Body of pancreas (tissue), 4 donors: ENCODE measurements at regions not wholly inside any gene's neighbourhood (a gene's known extent, or its start where the extent isn't known, plus 50 kb on each side); places are given as distances from the start of the nearest gene placed in this dataset.
A peak's percentile ranks its signal among the peaks of the same experiment; 100 is the strongest.

Experiments used
- ATAC-seq: fragments of 150-250 bp; one replicate; pipeline ENCODE4 v1.9.1; 2016
- DNase-seq, 4 donors: peaks; one replicate each; pipeline ENCODE4 v3.0.0-alpha.2; 2019
- H3K27ac ChIP-seq, 4 donors: fragments of 200-600 bp; sonication (generic); 1 replicate in 3 of 4; 2 replicates in 1 of 4; pipeline versions ENCODE4 v1.5.1 to v1.6.1; 2016 to 2019; ENCODE audit warnings: mild to moderate bottlenecking in 1 of 4, mixed read lengths in 1 of 4, moderate library complexity in 1 of 4
- H3K27me3 ChIP-seq, 2 donors: fragments of 200-600 bp; sonication (generic); one replicate each; pipeline ENCODE4 v1.6.0; 2016; ENCODE audit warnings: mild to moderate bottlenecking in 1 of 2
- H3K36me3 ChIP-seq, 2 donors: fragments of 200-600 bp; sonication (generic); replicated peaks in 1 of 2; 2 replicates each; pipeline ENCODE4 v1.5.1; 2016; ENCODE audit warnings: low read depth in 2 of 2; ENCODE audit not compliant: insufficient read depth in 1 of 2
- H3K4me1 ChIP-seq: fragments of 200-600 bp; sonication (generic); one replicate; pipeline ENCODE4 v1.6.0; 2016
- H3K4me3 ChIP-seq, 2 donors: fragments of 200-600 bp; sonication (generic); 1 replicate in 1 of 2; 2 replicates in 1 of 2; pipeline ENCODE4 v1.5.1; 2016 to 2019
- H3K9me3 ChIP-seq, 3 donors: fragments of 200-600 bp; sonication (generic); 1 replicate in 2 of 3; 2 replicates in 1 of 3; pipeline ENCODE4 v1.5.1; 2016
- POLR2A ChIP-seq, 3 donors: fragments of 450-650 bp; IDR thresholded peaks; one replicate each; pipeline ENCODE4 v1.6.1; 2016; ENCODE audit warnings: antibody characterized with exemption in 3 of 3, mild to moderate bottlenecking in 2 of 3
- WGBS, 2 donors: methylation state at CpG; one replicate each; pipeline ENCODE4 v1.1.5; 2017; 5-methylcytosine and 5-hydroxymethylcytosine counted together
- intact Hi-C: fragments of 100-400 bp; cut with DNase I; formaldehyde crosslinking; loops from one replicate; pipeline ENCODE4 v1.15.1; 2023
- TF ChIP-seq, protein P1 (sequence below), 7 experiments: fragments of 450-650 bp in 4 of 7; fragments of 200-600 bp in 3 of 7; sonication (generic) in 3 of 7; IDR thresholded peaks; one replicate each; pipeline ENCODE4 v1.5.1; 2016 to 2019; ENCODE audit warnings: antibody characterized with exemption in 7 of 7

DNA sequence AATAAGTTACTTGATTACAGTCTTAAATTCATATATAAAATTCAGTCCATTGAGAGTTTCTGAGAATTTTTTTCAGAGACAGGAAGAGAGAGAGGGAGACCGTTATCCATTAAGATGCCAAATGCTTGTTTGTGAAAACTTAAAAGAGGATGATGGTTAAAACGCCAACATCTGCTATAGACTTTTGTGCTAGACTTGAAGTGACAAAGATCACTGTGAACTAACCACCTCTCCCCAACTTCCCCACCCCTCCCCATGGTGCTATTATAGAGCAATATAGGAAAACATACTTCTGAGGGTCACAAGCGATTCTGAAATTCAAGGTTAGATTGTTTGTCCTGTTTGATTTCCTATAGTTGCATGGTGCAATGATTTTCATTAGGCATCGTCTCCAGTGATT, 440.8 kb downstream of the RMST start:
- TF ChIP-seq, protein P1, sequence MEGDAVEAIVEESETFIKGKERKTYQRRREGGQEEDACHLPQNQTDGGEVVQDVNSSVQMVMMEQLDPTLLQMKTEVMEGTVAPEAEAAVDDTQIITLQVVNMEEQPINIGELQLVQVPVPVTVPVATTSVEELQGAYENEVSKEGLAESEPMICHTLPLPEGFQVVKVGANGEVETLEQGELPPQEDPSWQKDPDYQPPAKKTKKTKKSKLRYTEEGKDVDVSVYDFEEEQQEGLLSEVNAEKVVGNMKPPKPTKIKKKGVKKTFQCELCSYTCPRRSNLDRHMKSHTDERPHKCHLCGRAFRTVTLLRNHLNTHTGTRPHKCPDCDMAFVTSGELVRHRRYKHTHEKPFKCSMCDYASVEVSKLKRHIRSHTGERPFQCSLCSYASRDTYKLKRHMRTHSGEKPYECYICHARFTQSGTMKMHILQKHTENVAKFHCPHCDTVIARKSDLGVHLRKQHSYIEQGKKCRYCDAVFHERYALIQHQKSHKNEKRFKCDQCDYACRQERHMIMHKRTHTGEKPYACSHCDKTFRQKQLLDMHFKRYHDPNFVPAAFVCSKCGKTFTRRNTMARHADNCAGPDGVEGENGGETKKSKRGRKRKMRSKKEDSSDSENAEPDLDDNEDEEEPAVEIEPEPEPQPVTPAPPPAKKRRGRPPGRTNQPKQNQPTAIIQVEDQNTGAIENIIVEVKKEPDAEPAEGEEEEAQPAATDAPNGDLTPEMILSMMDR (IDR thresholded peaks at IDR 0.05) = no peak
- TF ChIP-seq POLR2A (IDR thresholded peaks at IDR 0.05) = no peak
- H3K27me3 ChIP-seq = no peaks in the 10 kb centered on the region
- no peak overlapping the region for H3K27ac ChIP-seq
- WGBS, 2 donors = 64 to 67% methylated on average over 4 of the region's 4 CpGs
- no peak for DNase-seq
- intact Hi-C loops = no loop called here
- H3K4me1 ChIP-seq = no peaks in the 10 kb centered on the region
- no peaks in the 10 kb centered on the region for H3K9me3 ChIP-seq
- ATAC-seq = no peak
- H3K36me3 ChIP-seq = no peaks in the 10 kb centered on the region
- H3K4me3 ChIP-seq = no peak overlapping the region

DNA sequence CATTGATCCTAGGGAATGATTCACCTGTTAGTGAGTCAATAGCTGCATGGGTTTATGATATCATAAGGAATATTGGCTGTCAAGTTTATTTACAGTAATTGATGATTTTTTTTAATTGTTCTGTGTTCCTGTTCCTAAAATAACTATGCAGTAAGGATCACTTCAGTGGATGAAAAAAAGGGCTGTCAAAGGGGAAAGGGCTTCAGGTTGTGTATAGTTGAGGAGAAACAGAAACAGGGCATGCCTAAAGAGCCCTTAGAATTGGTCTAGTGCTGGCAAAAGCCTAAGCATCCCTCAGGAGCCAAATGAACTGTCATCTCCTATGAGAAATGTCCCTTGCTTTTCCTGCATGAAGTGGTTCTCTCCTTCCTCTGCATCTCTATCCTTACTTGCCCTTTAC, 444.9 kb downstream of the RMST start:
- ATAC-seq (no peak), DNase-seq (no peak)
- TF ChIP-seq, protein P1 (IDR thresholded peaks at IDR 0.05) = no peak
- no peak for TF ChIP-seq POLR2A (IDR thresholded peaks at IDR 0.05)
- intact Hi-C loops = no loop called here
- Histone ChIP-seq H3K4me3 (no peak overlapping the region), H3K27ac (no peak overlapping the region), H3K27me3 (no peaks in the 10 kb centered on the region), H3K36me3 (no peaks in the 10 kb centered on the region), H3K4me1 (no peaks in the 10 kb centered on the region), H3K9me3 (no peaks in the 10 kb centered on the region)

DNA sequence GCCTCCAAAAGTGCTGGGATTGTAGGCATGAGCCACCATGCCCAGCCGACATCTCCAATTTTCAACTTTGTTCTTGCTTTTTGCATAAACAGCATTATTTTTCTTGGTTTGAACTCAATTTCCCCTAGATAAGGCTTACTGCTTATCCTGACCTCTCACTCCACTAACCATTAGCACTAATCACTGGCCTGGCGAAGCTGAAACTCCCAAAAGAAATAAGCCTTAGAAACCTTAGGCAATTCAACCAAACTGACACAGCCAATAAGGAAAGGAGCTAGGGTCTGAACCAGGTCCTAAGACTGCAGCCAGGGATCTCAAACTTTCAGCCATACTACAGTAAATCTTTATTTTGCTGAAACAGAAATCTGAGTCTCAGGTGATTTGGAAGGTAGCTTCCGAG, 448.0 kb downstream of the RMST start:
- intact Hi-C loops = no loop called here
- no peak for TF ChIP-seq POLR2A (IDR thresholded peaks at IDR 0.05)
- TF ChIP-seq, protein P1 (IDR thresholded peaks at IDR 0.05) = no peak
- no peak for ATAC-seq

DNA sequence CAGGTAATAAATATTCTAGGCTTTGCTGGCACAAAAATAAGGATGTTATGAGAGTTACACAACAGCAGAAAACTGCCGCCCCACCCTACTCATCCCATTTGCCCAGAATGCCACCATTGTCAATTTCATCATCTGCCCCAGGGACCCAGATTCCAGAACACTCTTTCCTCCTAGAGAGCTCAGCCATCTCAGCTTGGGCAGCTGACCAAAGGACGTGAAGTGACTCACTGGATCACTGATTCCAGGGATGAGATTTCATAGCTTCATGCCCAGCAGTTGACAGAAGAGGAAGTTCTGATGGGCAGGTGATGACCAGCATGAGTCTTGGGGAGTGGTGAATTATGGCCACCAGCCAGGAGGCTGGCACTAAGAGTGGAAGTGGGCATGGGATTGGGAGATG, 450.3 kb downstream of the RMST start:
- Histone ChIP-seq H3K27me3 (no peaks in the 10 kb centered on the region), H3K27ac (no peak overlapping the region), H3K4me3 (no peak overlapping the region), H3K36me3 (no peaks in the 10 kb centered on the region), H3K9me3 (no peaks in the 10 kb centered on the region), H3K4me1 (no peaks in the 10 kb centered on the region)
- no peak for TF ChIP-seq POLR2A (IDR thresholded peaks at IDR 0.05)
- TF ChIP-seq, protein P1 (IDR thresholded peaks at IDR 0.05) = no peak
- ATAC-seq = no peak
- DNase-seq = no peak
- intact Hi-C loops = no loop called here
- WGBS, 2 donors = 42 to 45% methylated on average over 2 of the region's 2 CpGs

More for the DNA sequence above, 448.0 kb downstream of the RMST start:
- Histone ChIP-seq H3K4me3 (no peak overlapping the region), H3K27me3 (no peaks in the 10 kb centered on the region), H3K9me3 (no peaks in the 10 kb centered on the region), H3K27ac (no peak overlapping the region), H3K4me1 (no peaks in the 10 kb centered on the region), H3K36me3 (no peaks in the 10 kb centered on the region)
- 73 to 85% methylated on average over 3 of the region's 3 CpGs for WGBS, 2 donors
- no peak for DNase-seq

DNA sequence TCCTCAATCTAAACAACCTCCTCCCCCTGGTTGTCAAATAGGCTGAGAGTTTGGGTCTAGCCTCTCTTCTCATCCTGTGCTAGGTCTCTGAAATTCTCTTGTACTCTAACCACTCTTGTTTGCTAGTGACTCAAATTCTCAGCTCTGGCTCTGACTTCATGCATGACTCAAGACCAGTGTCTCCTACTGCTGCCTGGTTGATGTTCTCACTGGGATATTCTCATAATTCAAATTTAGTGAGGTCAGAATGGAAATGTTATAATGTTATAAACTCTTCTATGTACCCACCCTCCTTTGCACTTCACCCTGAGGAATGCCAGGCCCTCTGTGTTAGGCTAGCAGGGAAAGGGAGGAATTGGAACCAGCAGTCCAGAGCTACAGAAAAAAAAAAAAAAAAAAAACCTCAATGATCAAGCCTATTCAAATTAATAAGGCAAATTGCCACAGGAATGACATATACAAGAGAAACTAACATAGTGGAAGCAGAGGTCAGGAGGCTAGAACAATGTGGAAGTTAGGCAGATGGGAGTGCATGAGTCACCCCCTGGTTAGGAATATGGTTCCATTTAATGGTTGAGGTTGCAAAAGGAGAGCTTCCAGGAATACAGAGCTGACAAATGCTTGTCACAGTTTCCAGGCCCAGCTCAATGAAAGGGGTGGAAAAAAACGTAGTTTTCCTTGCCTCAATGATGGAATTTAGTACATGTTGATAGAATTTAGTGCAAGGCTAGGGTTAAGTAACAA, 459.5 kb downstream of the RMST start:
- Histone ChIP-seq H3K4me3 (no peak overlapping the region), H3K4me1 (no peaks in the 10 kb centered on the region), H3K27me3 (no peaks in the 10 kb centered on the region), H3K36me3 (no peaks in the 10 kb centered on the region), H3K9me3 (no peaks in the 10 kb centered on the region), H3K27ac (no peak overlapping the region)
- peak; percentile 69 for ATAC-seq
- TF ChIP-seq POLR2A (IDR thresholded peaks at IDR 0.05) = no peak
- TF ChIP-seq, protein P1 (IDR thresholded peaks at IDR 0.05) = no peak
- DNase-seq = peak in 1 of 4 donors; percentile 23
- intact Hi-C loops = no loop called here
- 40 to 47% methylated on average over 1 of the region's 1 CpG for WGBS, 2 donors
